Rectal smooth muscle tissue (tissue), 1 donor: ENCODE measurements at regions not wholly inside any gene's neighbourhood (a gene's known extent, or its start where the extent isn't known, plus 50 kb on each side); places are given as distances from the start of the nearest gene placed in this dataset.

Experiments
- H3K27ac ChIP-seq: one replicate; pipeline ENCODE4 v1.7.0; 2013; ENCODE audit warnings: low read depth, low read length, inconsistent platforms
- H3K27me3 ChIP-seq: one replicate; pipeline ENCODE4 v1.7.0; 2013; ENCODE audit warnings: low read length; ENCODE audit not compliant: control insufficient read depth, insufficient read depth
- H3K36me3 ChIP-seq: one replicate; pipeline ENCODE4 v1.7.0; 2013; ENCODE audit warnings: low read length; ENCODE audit not compliant: control insufficient read depth, insufficient read depth
- H3K4me1 ChIP-seq: one replicate; pipeline ENCODE4 v1.7.0; 2013; ENCODE audit warnings: low read length; ENCODE audit not compliant: control insufficient read depth, insufficient read depth
- H3K4me3 ChIP-seq: one replicate; pipeline ENCODE4 v1.7.0; 2013; ENCODE audit warnings: low read length
- H3K9ac ChIP-seq: one replicate; pipeline ENCODE4 v1.7.0; 2013; ENCODE audit warnings: low read length

DNA sequence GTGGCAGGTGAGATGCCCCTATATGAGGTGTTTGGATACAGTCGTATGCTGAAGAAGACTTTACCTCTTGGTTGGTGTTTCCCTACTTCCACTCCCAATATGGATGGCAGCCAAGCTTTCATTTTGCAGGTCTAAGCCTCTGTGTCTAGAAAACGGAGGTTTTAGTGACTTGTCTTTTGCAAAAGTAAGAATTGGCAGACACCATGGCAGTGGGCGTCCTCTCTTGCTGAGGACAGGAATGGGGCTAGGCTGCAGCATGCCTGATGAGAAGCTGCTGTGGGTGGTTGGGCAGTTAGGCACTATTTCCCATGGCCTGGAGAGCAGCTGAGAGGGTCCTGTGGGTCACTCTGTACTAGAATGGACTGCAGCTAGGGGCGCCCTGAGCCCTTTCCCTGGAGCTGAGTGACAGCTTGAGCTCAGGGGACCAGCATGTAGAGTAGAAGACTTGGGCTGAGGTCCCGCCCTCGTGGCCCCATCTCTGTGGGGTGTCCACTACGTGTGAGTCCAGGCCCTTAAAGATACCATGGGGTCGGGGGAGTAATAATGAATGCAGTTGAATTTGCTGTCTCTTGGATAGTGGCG lies 127.4 kb downstream of the CDH26 start:
- Histone ChIP-seq H3K4me1 (no peaks in the 10 kb centered on the region), H3K36me3 (no peaks in the 10 kb centered on the region), H3K4me3 (no peak overlapping the region), H3K9ac (no peak overlapping the region), H3K27ac (no peak overlapping the region), H3K27me3 (no peaks in the 10 kb centered on the region)

DNA sequence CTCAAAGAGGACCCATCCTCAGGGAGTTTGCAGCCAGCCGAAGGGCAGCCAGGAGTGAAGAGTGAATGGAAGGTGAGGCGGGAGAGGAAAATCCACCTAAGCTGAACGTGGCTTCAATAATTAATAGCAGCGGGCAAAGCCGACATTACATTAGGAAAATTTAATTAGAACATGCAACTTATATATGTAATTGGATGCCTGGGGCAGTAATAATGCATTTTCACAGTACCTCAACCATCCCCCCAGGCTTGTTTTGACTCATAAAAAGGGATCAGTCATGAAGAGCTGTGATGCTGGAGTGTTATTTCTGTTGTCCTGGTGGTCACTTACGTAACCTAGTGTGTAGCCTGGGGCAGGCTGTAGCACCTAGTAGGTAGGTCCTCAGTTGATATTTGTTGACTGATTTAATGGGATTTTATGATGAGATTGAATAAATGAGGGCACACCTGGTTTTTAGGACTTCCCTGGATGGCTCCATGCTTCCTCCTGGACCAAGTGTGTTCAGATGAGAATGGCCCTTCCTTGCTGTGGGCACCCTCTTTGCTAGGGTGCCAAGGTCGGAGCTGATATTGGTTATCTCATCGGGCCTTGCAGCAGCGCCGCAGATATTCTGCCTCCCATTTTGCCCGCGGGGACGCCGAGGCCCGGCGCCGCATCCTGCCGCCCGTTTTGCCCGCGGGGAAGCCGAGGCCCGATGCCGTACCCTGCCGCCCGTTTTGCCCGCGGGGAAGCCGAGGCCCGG lies 128.8 kb downstream of the CDH26 start:
- Histone ChIP-seq H3K4me1 (no peaks in the 10 kb centered on the region), H3K27ac (no peak overlapping the region), H3K36me3 (no peaks in the 10 kb centered on the region), H3K9ac (no peak overlapping the region), H3K27me3 (no peaks in the 10 kb centered on the region), H3K4me3 (no peak overlapping the region)

DNA sequence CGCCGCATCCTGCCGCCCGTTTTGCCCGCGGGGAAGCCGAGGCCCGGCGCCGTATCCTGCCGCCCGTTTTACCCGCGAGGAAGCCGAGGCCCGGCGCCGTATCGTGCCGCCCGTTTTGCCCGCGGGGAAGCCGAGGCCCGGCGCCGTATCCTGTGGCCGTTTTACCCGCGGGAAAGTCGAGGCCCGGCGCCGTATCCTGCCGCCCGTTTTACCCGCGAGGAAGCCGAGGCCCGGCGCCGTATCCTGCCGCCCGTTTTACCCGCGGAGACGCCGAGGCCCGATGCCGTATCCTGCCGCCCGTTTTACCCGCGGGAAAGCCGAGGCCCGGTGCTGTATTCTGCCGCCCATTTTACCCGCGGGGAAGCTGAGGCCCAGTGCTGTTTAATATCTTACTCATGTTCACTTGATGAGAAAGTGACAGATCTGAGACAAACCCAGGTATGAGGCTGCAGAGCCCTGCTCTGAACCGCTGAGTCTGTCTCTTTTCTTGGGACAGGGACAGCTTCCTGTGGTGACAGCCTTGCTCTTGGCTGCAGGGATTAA lies 129.4 kb downstream of the CDH26 start:
- Histone ChIP-seq H3K9ac (no peak overlapping the region), H3K4me3 (no peak overlapping the region), H3K27me3 (no peaks in the 10 kb centered on the region), H3K36me3 (no peaks in the 10 kb centered on the region), H3K4me1 (no peaks in the 10 kb centered on the region), H3K27ac (no peak overlapping the region)

DNA sequence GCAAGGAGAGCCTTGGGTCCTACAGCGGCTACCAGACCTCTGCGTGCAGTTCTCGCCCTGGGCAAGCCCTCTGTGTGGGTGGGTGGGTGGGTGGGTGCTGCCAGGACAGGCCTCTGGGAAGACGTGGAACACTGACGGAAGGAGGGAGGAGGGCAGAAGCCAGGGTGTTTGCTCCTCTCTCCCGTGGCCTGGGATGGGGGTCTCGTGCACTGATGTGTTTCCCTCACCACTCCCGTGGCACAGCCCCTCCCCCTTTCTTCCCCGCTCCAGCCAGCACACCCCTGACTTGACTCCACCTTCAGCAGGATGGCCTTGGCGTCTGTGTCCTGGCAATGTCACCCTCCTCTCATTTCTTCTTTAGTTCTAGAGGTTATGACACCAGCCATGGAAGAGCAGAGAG lies 130.0 kb downstream of the CDH26 start:
- Histone ChIP-seq H3K36me3 (no peaks in the 10 kb centered on the region), H3K27ac (no peak overlapping the region), H3K4me3 (no peak overlapping the region), H3K4me1 (no peaks in the 10 kb centered on the region), H3K27me3 (no peaks in the 10 kb centered on the region), H3K9ac (no peak overlapping the region)

DNA sequence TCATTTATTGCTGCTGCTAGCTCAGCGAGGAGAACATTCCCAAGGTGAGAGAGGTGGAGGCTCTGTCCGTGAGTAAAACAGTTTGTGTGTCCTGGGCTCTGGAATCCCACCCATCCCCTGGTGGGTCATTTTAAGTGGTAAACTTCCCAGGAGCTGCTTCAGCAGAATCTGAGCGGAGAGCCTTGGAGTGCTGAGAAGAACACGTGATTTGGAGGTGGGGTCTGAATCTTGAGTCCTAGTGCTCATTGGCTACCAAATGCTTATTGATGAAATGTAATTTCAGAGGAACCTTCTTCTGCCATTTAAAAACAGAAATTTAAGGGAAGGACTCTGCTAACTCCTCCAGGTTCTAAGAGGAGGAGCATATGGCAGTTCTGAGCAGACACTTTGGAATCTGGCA lies 132.4 kb downstream of the CDH26 start:
- no peak overlapping the region for H3K9ac ChIP-seq
- no peak overlapping the region for H3K27ac ChIP-seq
- H3K4me3 ChIP-seq = no peak overlapping the region
- H3K36me3 ChIP-seq = no peaks in the 10 kb centered on the region
- no peaks in the 10 kb centered on the region for H3K4me1 ChIP-seq
- no peaks in the 10 kb centered on the region for H3K27me3 ChIP-seq

DNA sequence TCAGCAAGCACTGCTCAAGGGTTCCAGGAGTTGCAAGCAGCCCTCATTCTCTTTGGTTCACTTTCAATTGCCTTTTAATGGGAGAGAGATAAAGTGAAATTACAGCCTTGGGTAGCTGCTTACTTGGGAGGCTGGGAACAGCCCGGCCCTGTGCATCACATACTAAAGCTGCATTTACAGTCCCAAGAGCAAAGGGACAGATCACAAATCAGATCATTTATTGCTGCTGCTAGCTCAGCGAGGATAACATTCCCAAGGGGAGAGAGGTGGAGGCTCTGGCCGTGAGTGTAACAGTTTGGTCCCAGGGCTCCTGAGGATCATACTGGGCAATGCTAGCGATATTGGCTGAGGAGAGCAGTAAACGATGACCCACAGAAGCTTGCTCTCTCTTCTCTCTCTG lies 133.1 kb downstream of the CDH26 start:
- Histone ChIP-seq H3K4me1 (no peaks in the 10 kb centered on the region), H3K36me3 (no peaks in the 10 kb centered on the region), H3K27me3 (no peaks in the 10 kb centered on the region), H3K9ac (no peak overlapping the region), H3K27ac (no peak overlapping the region), H3K4me3 (no peak overlapping the region)

DNA sequence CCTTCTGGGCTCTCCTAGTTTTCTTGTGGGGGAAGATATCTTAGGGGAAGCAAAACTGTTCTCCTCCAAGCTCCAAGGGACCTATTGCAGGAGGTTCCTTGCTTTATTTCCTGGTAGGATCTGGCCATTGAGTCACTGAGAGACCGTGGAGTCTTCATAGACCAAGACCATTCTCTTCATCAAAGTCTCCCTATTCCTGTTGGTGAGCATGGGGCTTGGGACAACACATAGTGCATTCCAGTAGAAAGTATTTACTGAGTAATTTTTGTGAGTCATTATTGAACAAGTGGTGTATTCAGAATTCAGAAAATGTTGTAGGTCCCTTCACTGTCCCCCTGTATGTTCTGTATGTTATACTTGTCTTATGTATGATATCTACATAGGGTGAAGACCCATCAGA lies 133.6 kb downstream of the CDH26 start:
- H3K4me3 ChIP-seq = no peak overlapping the region
- no peaks in the 10 kb centered on the region for H3K27me3 ChIP-seq
- H3K36me3 ChIP-seq = no peaks in the 10 kb centered on the region
- no peak overlapping the region for H3K9ac ChIP-seq
- H3K27ac ChIP-seq = no peak overlapping the region
- no peaks in the 10 kb centered on the region for H3K4me1 ChIP-seq

DNA sequence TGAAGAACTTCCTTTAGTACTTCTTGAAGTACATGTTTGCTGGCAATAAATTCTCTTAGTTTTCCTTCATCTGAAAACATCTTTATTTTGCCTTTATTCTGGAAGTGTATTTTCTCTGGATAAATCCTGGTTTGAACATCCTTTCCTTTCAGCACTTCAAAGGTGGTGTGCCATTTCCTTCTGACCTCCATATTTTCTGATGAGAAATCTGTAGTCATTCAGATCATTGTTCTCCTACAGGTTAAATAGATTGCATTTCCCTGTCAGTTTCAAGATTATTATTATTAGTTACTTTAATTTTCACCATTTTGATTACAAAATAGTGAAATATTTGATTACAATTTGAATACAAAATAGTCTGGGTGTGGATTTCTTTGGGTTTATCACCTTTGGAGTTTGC lies 134.5 kb downstream of the CDH26 start:
- no peaks in the 10 kb centered on the region for H3K27me3 ChIP-seq
- no peak overlapping the region for H3K9ac ChIP-seq
- no peak overlapping the region for H3K4me3 ChIP-seq
- no peaks in the 10 kb centered on the region for H3K36me3 ChIP-seq
- no peak overlapping the region for H3K27ac ChIP-seq
- no peaks in the 10 kb centered on the region for H3K4me1 ChIP-seq

DNA sequence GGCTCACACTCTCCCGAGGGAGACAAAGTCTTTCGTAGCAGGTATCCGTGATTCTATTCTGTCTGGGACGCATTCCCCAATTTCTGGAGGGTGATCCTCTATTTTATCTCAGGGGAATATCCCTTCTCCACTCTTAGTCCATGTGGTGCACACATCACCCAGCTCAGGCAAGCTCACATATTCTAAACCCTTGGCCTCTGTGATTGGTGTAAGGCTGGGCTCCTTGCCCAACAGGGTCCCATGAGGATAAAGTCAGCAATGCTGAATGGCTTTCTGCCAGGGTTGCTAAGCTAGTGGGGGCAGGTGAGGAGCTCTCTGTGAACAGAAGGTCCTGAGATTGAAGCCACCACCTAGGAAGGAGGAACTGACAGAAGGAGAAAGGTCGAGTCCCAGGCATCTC lies 137.2 kb downstream of the CDH26 start:
- no peak overlapping the region for H3K27ac ChIP-seq
- no peaks in the 10 kb centered on the region for H3K4me1 ChIP-seq
- no peaks in the 10 kb centered on the region for H3K36me3 ChIP-seq

DNA sequence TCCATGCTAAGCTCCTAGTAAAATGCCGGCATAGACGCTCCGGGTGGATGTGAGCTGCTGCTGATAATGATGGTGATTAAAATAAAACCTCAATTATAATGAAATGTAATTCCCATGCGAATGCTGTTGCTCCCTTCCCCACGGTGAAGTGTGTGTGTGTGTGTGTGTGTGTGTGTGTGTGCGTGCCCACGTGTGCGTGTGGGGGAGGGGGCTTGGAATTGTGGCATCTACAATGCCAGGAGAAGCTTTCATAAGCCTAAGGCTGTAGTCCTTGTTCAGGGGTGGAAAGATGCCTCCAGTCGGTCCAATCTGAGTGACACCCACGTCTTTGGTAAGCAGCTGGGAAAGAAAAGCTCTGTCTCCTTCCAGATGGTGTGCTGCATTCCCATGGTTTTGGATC lies 137.9 kb downstream of the CDH26 start:
- H3K27me3 ChIP-seq = no peaks in the 10 kb centered on the region
- H3K4me3 ChIP-seq = no peak overlapping the region
- no peak overlapping the region for H3K27ac ChIP-seq
- no peak overlapping the region for H3K9ac ChIP-seq
- no peaks in the 10 kb centered on the region for H3K36me3 ChIP-seq
- no peaks in the 10 kb centered on the region for H3K4me1 ChIP-seq

More for the DNA sequence above, 137.2 kb downstream of the CDH26 start:
- Histone ChIP-seq H3K4me3 (no peak overlapping the region), H3K9ac (no peak overlapping the region), H3K27me3 (no peaks in the 10 kb centered on the region)

DNA sequence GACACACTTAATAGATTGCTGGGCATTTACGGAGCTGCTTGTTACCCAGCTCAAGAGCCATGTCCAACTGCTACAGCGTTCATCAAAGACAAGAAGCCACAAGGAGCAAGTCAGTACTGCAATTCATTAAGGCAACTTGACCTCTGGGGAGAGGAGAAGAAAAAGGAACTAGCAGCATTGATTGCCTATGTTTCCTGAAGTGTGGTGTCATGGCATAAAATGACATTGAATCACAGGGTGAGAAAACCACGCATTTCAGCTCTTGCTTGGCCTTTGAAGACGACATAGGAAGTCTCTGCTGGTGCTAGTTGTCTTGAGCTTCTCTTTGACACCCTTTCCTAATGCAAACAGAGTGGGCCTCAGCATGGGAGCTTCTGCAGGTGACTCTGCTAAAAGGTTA lies 139.1 kb downstream of the CDH26 start:
- H3K27me3 ChIP-seq = no peaks in the 10 kb centered on the region
- H3K4me3 ChIP-seq = no peak overlapping the region
- H3K36me3 ChIP-seq = no peaks in the 10 kb centered on the region
- no peak overlapping the region for H3K27ac ChIP-seq
- H3K4me1 ChIP-seq = no peaks in the 10 kb centered on the region
- no peak overlapping the region for H3K9ac ChIP-seq

DNA sequence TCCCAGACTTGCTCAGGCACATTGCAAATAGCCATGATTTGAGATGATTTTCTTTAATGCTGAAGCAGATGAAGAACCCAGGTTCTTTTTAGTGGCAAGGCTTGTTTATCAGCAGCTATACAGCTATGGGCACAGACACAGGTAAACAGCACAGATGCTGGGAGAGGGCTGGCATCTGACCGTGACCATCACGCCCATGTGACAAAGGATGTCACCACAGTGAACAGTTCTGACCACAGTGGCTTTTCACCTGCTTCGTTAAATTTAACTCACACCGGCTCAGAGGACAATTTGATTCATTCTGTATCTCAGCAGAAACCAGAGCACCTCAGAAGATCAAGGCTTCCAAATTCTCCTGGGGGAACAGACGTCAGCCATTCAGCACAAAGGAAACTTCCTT lies 142.6 kb downstream of the CDH26 start:
- H3K4me1 ChIP-seq = no peaks in the 10 kb centered on the region
- no peaks in the 10 kb centered on the region for H3K27me3 ChIP-seq
- no peaks in the 10 kb centered on the region for H3K36me3 ChIP-seq
- no peak overlapping the region for H3K9ac ChIP-seq
- no peak overlapping the region for H3K27ac ChIP-seq
- H3K4me3 ChIP-seq = no peak overlapping the region
